NCI-H510A treated with DMSO at 0.1 percent for 48 hours (cell line): ENCODE measurements at regions not wholly inside any gene's neighbourhood (a gene's known extent, or its start where the extent isn't known, plus 50 kb on each side); places are given as distances from the start of the nearest gene placed in this dataset.
"Not testable (repeated sequence)": the region's sequence is repeated elsewhere in the genome, so short reads cannot be mapped to it uniquely, and the experiment has no call there.

Experiments used
- DNase-seq: peaks from one replicate; lab custom pipeline; 2025; lab: John Stamatoyannopoulos, UW

DNA sequence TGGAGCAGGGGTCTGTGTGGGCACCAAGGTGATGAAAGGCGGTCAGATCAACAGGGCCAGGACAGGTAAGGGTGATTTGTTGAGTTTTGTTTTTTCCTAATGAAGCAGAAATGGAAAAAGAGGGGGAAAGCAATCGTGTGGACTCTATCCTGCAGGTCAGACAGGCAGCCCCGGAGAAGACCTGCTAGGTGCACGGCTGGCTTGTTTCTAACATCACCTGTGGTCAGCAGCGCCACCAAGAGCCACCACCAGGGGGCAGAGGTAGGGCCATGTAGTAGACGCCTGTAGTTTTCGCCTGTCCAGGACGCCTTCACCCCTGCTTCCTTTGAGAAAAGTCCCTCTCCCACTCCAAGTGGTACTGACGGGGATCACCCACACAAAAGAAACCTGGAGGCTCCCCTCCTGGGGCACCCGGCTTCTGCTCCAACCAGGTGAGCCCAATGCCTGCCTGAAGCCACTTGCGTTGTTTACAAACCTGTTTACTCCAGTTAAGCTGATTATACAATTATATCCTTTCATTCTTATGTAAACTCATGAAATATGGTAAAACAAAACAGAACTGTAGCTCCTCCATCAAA, 54.2 kb upstream of the SEC14L1 start:
- DNase-seq: peak; percentile 88

DNA sequence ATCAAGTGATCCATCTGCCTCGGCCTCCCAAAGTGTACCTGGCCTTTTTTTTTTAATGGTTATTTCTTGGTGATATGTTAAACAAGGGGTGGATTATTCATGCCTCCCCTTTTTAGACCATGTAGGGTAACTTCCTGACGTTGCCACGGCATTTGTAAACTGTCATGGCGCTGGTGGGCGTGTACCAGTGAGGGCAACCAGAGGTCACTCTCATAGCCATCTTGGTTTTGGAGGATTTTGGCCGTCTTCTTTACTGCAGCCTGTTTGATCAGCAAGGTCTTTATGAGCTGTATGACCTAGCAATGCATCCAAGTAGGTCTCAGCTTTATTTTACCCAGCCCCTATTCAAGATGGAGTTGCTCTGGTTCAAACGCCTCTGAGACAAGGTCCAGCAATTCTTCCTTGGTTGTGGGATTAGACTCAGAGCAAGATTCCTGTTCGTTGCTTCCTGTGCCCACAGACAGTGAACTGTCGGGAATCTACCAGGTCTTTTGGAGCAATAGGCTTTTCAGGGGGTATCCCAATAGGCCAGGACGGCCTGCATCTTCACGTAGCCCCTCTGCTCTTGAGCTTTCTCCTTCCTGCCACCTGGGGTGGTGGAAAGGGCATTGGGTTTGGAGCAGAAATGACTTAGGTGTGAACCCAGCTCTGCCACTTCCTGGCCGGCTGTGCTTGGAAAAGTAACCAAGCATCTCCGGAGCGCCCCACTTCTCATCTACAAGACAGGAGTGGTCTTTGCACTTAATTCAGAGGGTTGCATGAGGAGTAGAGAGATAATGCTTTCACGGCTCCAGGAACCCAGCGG, 52.9 kb upstream of the SEC14L1 start:
- DNase-seq: no peak

DNA sequence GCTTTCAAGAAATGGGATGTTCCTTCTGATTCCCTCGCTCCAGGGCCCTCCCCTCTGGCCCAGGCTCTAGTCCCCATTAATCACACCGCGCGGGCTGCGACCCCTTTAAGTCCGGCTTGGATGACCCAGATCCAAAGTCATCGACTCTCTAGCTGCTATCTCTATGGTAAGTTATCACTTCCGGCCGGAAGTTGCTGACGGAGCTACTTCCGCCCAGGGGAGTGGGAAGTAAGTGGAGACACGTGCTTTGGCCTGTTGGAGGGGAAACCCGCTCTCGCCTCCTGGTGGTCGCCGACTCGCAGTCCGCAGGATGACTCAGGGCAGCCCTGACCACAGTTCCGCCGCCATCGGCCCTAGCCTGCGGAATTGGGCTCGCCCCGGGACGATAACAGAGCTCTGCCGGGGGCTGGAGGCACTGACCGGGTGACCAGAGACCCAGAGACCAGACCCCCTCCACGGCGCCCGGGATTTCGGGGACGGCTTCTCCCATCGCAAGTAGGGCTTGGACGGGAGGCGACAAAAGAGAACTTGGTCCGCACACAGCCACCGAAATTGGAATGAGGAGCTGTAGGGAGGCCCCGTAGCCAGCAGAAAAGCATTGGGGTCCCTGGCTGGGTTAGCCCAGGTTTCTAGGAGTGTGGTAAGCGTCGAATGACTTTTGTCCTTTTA, 52.2 kb upstream of the SEC14L1 start:
- peak; percentile 82 for DNase-seq

DNA sequence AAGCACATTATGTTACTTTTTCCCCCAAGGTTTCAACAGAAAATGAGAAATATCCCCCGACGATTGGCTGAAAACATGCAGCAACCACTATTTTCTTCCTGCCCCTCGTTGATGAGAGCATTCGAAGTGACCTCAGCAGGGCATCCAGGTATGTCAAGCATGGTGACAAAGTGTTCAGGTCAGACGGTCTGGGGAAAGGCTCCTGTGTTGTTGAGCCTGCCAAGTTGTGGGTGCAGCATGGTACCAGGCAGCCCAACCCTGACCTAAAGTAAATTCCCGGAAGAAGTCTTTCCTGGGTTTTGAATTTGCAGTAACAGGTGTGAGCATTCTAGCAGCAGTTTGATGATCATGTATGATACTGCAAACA, 51.7 kb upstream of the SEC14L1 start:
- DNase-seq: peak; percentile 7

DNA sequence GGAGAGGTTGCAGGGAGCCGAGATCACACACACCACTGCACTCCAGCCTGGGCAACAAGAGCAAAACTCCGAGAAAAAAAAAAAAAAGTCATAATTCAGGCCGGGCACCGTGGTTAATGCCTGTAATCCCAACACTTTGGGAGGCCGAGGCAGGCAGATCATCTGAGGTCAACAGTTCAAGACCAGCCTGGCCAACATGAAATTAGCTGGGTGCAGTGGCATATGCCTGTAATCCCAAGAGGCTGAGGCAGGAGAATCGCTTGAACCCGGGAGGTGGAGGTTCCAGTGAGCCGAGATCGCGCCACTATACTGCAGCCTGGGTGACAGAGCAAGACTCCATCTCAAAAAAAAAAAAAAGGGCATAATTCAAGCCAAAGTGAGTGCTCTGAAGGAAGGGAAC, 50.8 kb upstream of the SEC14L1 start:
- DNase-seq: not testable (repeated sequence)

DNA sequence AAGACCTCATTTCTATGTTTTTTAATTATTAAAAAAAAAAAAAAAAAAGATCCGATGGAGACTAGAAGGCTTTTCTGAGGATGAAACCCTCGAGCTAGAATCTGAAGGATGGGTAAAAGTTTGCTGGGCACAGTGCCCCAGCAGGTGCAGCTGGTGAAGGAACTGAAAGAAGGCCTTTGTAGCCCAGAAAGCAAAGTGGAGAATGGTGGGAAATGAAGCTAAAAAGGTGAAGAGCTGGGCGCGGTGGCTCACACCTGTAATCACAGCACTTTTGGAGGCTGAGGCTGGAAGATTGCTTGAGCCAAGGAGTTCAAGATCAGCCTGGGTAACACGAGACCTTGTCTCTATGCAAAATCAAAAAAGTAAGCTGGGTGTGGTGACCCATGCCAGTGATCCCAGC, 50.3 kb upstream of the SEC14L1 start:
- DNase-seq: no peak
